ENCODE measurements at regions not wholly inside any gene's neighbourhood (a gene's known extent, or its start where the extent isn't known, plus 50 kb on each side); places are given as distances from the start of the nearest gene placed in this dataset.

DNA sequence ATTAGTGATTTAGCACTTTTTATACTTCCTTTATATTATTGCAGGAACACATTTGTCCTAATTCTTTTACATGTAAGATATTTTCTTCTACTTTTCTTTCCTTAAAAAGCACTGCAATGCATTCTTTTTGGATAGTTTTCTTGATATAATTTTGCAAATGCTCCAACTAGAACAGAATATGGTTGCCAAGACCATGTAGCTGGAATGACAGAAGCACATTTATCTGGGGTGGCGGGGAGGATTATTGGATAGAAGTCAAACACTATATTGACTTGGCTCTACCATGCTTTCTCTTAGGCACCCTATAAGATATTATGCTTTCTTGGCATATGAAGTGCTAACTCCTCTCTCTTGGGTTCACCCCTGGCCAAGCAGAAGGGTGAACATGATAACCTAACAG, 983.5 kb downstream of the FAT4 start:
- Histone ChIP-seq H3K27me3 (replicated peaks; ENCODE audit: insufficient read depth, low read length) (no peaks in the 10 kb centered on the region), H3K9me3 (replicated peaks; ENCODE audit: insufficient read depth, low read length) (no peaks in the 10 kb centered on the region), H3K9ac (ENCODE audit: low read length) (no peak overlapping the region), H3F3A (ENCODE audit: insufficient read depth, low read length) (no peaks in the 10 kb centered on the region), H3K9me2 (replicated peaks; ENCODE audit: insufficient read depth, low read length) (no peaks in the 10 kb centered on the region), H3K4me1 (ENCODE audit: low read length) (no peaks in the 10 kb centered on the region; the same call in 1 of the 2 replicates), H3K4me3 (ENCODE audit: low read length) (no peak overlapping the region), H3K36me3 (replicated peaks; ENCODE audit: insufficient read depth, low read length) (no peaks in the 10 kb centered on the region), H3K79me2 (ENCODE audit: low read length) (no peaks in the 10 kb centered on the region), H3K27ac (ENCODE audit: low read length) (no peak overlapping the region), H3K4me2 (ENCODE audit: low read depth, low read length) (no peak overlapping the region), H2AFZ (ENCODE audit: low read length) (no peak overlapping the region), H4K20me1 (ENCODE audit: insufficient read depth, low read length) (no peaks in the 10 kb centered on the region)
- DNase-seq: no peak
- TF ChIP-seq EZH2 (optimal IDR thresholded peaks at IDR 0.05; ENCODE audit: low read depth, low read length): no peak
- TF ChIP-seq, protein P1, sequence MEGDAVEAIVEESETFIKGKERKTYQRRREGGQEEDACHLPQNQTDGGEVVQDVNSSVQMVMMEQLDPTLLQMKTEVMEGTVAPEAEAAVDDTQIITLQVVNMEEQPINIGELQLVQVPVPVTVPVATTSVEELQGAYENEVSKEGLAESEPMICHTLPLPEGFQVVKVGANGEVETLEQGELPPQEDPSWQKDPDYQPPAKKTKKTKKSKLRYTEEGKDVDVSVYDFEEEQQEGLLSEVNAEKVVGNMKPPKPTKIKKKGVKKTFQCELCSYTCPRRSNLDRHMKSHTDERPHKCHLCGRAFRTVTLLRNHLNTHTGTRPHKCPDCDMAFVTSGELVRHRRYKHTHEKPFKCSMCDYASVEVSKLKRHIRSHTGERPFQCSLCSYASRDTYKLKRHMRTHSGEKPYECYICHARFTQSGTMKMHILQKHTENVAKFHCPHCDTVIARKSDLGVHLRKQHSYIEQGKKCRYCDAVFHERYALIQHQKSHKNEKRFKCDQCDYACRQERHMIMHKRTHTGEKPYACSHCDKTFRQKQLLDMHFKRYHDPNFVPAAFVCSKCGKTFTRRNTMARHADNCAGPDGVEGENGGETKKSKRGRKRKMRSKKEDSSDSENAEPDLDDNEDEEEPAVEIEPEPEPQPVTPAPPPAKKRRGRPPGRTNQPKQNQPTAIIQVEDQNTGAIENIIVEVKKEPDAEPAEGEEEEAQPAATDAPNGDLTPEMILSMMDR (IDR thresholded peaks at IDR 0.05; ENCODE audit: low read length): no peak

DNA sequence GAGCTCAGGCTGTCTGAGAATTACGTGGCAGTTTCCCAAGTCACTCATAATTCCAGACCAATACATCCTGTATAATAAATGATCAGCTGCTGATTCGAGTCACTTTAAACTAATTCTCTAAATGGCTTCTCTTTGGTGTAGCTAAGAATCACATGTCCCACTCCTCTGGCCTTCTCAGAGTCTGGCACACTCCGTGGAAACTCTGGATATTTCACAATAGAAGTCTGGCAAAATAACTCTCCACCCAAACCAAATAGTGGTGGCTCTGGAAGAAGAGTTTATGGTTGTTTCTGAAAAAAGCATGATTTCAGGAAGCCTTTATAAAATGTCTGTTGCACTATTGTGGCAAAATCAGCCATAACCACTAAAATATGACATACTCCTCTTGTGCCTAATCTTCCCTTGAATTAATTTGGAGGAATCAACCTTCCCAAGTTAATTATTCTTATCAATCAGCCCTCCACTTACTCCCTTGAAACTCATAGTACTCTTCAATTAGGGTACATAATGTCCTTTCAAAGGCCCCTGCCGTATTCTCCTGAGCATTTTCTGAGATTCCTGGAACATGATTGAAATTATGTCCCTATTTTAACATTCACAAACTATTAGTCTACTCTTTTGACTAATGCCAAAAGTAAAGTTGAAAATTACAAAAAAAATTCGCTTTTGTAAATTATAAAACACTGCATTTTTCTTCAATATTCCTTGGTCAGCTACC, 991.6 kb downstream of the FAT4 start:
- H3K27me3 ChIP-seq (replicated peaks; ENCODE audit: insufficient read depth, low read length): no peaks in the 10 kb centered on the region
- TF ChIP-seq, protein P1 (IDR thresholded peaks at IDR 0.05; ENCODE audit: low read length): no peak
- no peak for TF ChIP-seq EZH2 (optimal IDR thresholded peaks at IDR 0.05; ENCODE audit: low read depth, low read length)
- TF ChIP-seq EZH2phosphoT487 (IDR thresholded peaks at IDR 0.05; ENCODE audit: low read length): no peak
- H3K27ac ChIP-seq (ENCODE audit: low read length): no peak overlapping the region
- no peaks in the 10 kb centered on the region for H3K9me3 ChIP-seq (replicated peaks; ENCODE audit: insufficient read depth, low read length)
- no peaks in the 10 kb centered on the region for H3F3A ChIP-seq (ENCODE audit: insufficient read depth, low read length)
- no peak overlapping the region for H2AFZ ChIP-seq (ENCODE audit: low read length)
- no peak for DNase-seq
- H3K79me2 ChIP-seq (ENCODE audit: low read length): no peaks in the 10 kb centered on the region
- no peaks in the 10 kb centered on the region for H3K36me3 ChIP-seq (replicated peaks; ENCODE audit: insufficient read depth, low read length)
- no peaks in the 10 kb centered on the region; the same call in 1 of the 2 replicates for H3K4me1 ChIP-seq (ENCODE audit: low read length)
- no peak overlapping the region for H3K9ac ChIP-seq (ENCODE audit: low read length)
- H4K20me1 ChIP-seq (ENCODE audit: insufficient read depth, low read length): no peaks in the 10 kb centered on the region
- no peak overlapping the region for H3K4me3 ChIP-seq (ENCODE audit: low read length)
- no peaks in the 10 kb centered on the region for H3K9me2 ChIP-seq (replicated peaks; ENCODE audit: insufficient read depth, low read length)
- H3K4me2 ChIP-seq (ENCODE audit: low read depth, low read length): no peak overlapping the region

DNA sequence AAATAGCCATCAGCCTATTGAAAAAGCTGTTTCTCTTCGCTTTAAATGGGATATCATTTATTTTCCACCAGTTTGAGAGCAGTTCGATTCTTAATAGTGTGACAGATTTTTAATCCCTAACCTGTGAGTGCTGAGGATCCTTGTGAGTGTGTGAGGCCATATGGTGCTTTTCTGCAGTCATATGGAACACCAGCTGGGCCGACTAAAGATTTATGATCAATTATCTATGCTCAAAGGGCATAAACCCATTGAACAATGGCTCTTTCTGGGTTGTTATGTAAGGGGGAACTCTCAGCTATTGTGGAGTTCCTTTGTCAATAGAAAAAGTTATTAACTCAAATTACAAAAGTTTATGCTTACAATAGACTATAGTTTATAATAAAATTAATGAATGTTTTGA, 1003.6 kb downstream of the FAT4 start:
- H3K9me2 ChIP-seq (replicated peaks; ENCODE audit: insufficient read depth, low read length): no peaks in the 10 kb centered on the region
- H2AFZ ChIP-seq (ENCODE audit: low read length): no peak overlapping the region
- H3K9ac ChIP-seq (ENCODE audit: low read length): no peak overlapping the region
- TF ChIP-seq EZH2 (optimal IDR thresholded peaks at IDR 0.05; ENCODE audit: low read depth, low read length) (no peak), EZH2phosphoT487 (IDR thresholded peaks at IDR 0.05; ENCODE audit: low read length) (no peak)
- TF ChIP-seq, protein P1 (IDR thresholded peaks at IDR 0.05; ENCODE audit: low read length): no peak
- H3K4me1 ChIP-seq (ENCODE audit: low read length): no peaks in the 10 kb centered on the region
- no peaks in the 10 kb centered on the region for H3K27me3 ChIP-seq (replicated peaks; ENCODE audit: insufficient read depth, low read length)
- H3K9me3 ChIP-seq (replicated peaks; ENCODE audit: insufficient read depth, low read length): no peaks in the 10 kb centered on the region
- no peaks in the 10 kb centered on the region for H3K36me3 ChIP-seq (replicated peaks; ENCODE audit: insufficient read depth, low read length)
- no peak overlapping the region for H3K4me2 ChIP-seq (ENCODE audit: low read depth, low read length)
- no peak overlapping the region for H3K4me3 ChIP-seq (ENCODE audit: low read length)
- DNase-seq: no peak
- H4K20me1 ChIP-seq (ENCODE audit: insufficient read depth, low read length): no peaks in the 10 kb centered on the region
- H3K79me2 ChIP-seq (ENCODE audit: low read length): no peaks in the 10 kb centered on the region
- H3K27ac ChIP-seq (ENCODE audit: low read length): no peak overlapping the region
- no peaks in the 10 kb centered on the region for H3F3A ChIP-seq (ENCODE audit: insufficient read depth, low read length)
